Kidney tubule cell (primary cell): ENCODE measurements at regions not wholly inside any gene's neighbourhood (a gene's known extent, or its start where the extent isn't known, plus 50 kb on each side); places are given as distances from the start of the nearest gene placed in this dataset.
"Not testable (repeated sequence)": the region's sequence is repeated elsewhere in the genome, so short reads cannot be mapped to it uniquely, and the experiment has no call there.

Experiments
- DNase-seq: peaks from one replicate; pipeline ENCODE4 v3.0.0-alpha.2; 2018; ENCODE audit warnings: low spot score

DNA sequence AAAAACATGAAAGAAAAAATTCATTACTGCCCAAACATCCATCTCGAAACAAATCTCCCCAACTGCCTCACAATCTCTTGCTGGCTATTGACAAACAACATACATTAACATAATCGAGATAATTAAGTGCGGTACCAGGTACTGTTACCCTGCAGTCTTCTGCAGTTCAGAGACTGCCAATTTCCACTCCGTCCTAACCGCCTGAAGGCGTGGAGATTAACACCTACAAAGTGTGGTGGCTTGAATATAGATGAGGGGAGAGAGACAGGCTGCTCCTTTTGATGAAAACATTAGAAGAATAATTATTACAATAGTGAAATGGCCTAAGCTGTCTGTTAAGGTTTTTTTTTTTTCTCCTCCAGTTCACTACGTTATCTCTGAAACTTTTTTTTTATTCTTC, 258.9 kb upstream of the SOX4 start:
- DNase-seq, result no peak

DNA sequence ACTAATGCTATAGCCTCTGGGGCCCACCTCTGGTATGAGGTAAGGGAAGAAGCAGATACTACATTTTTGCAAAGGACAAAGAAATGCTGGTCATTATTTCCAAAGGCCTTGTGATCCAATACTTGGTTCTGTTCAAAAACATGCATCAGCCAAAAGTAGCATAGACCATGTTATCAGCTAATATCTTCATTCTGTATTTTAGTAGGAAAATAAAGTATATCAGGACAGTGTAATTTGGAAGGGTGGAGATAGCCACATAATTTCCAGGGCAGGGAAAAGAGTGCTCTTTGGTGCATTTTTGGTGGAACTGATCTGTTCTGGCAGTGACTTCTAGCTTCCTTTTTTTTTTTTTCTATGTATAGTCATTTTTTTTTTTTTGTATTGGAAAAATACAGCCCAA, 258.0 kb upstream of the SOX4 start:
- DNase-seq, result no peak

- no peak for DNase-seq
These were observed 256.3 kb upstream of the SOX4 start for GRCh38 chr6:21337263-21337662.

- no peak for DNase-seq
These were observed 253.0 kb upstream of the SOX4 start for GRCh38 chr6:21340573-21340972.

- no peak for DNase-seq
These were observed 251.6 kb upstream of the SOX4 start for GRCh38 chr6:21341910-21342309.

GRCh38 chr6:21342501-21342900, 251.1 kb upstream of the SOX4 start:
- DNase-seq, result no peak

DNA sequence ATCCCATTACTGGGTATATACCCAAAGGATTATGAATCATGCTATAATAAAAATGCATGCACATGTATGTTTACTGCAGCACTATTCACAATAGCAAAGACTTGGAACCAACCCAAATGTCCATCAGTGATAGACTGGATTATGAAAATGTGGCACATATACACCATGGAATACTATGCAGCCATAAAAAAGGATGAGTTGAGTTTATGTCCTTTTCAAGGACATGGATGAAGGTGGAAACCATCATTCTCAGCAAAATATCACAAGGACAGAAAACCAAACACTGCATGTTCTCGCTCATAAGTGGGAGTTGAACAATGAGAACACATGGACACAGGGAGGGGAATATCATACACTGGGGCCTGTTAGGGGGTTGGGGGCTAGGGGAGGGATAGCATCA, 247.8 kb upstream of the SOX4 start:
- not testable (repeated sequence) for DNase-seq

- DNase-seq, result no peak
These were observed 245.4 kb upstream of the SOX4 start for GRCh38 chr6:21348146-21348503.

DNA sequence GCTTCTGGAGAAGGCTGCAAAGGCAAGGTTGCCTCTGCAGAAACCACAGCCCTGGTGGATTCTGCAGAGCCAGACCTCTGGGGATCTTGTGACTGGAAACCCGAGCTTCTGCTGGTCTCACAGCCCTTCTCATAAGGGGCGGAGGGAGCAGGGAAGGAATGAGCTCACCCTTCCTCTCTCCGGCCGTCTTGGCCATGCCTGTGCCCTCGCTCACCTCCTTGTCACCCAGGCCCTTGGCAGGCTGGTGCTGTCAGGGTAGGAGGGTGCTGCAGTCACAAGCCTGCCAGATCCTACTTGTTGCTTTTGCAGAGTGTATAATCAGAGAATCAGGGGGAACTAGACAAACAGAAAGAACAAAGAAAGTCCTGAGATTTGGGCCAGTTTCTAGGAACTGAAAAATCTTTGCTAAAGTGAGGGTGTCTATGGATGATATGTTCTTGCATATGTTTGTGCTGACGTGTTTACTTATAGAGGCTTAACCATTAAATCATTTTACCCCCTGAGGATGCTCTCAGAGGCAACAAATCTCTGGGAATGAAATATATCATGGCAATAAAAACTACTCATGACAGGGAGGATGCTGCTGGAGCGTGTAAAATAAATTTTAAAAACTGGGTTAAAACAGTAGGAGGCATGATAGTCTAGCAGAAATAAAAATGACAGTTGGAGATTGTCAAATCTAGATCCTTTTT, 244.9 kb upstream of the SOX4 start:
- peak; percentile 83 for DNase-seq

- no peak for DNase-seq
These were observed 243.7 kb upstream of the SOX4 start for GRCh38 chr6:21349834-21350233.

DNA sequence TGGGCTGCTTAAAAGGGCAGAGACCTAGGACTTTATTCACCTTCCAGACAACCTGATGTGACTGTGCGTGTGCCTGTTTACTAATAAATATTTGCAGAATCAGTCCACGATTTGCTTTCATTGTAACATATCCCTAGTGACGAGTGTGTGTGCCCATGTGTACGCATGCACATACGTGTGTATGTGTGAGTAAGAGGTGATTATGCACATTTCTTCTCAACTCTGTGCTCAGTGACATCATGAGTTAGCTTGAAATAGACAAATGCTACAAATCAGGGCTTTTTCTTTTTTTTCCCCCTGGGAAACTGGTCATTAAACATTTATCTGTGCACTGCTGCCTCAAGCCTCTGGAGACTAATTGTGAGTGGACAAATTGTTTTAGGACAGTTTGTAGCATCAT, 242.6 kb upstream of the SOX4 start:
- DNase-seq, result no peak

DNA sequence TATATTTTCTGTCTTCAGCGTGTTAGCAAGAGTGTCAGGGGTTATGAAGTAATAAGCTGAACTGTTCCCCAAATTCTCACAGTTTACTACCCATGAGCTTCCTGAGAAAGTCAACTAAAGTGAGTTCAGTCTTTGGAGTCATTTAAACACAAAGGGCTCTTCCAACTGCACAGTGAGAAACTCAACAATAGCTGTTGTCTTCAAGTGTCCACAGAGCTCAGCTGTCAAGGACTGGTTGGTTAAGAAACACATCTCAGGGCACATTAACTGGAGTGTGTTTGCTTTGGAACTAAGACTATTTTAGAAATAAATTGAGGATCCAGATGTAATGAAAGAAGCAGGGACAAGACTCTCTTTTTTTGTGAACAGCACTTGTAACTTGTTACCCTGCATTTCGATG, 241.4 kb upstream of the SOX4 start:
- DNase-seq, result no peak

DNA sequence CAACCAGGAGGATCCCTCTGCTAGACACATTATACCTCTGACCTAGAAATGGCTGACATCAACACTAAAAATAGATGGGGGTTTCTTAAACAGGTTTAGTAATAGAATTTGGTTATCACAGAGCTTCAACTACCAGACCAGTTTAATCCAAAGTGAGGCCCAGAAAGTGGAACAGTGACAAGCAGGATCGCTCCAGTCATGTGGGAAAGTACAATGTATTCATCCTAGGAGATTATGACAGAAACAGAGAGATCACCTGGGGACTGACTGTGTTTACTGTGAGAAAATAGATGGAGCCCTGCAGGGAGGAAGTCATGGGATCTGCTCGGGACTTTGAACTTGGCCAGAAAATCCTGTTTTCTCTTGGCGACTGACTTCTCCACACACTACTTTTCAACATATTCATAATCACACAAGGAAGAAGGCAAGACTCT, 238.7 kb upstream of the SOX4 start:
- no peak for DNase-seq

DNA sequence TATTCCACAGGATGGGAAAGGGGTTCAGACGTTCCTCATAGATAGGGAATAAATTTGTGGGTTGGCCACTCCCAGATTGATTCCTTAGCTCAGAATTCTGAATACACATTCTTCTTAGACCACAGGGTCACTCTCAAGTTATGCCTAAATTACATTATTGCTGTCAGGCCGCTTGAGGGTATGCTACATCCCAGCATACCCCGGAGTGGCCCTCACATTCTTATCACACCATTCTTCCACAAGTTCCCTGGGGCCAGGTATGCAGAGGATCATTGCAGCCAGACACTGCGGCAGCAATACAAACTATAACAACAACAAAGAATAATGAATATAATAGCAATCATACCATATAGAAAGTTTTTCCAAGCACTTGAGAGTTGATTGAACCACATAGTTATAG, 237.9 kb upstream of the SOX4 start:
- no peak for DNase-seq

GRCh38 chr6:21357262-21357661, 236.3 kb upstream of the SOX4 start:
- no peak for DNase-seq

- no peak for DNase-seq
These were observed 233.6 kb upstream of the SOX4 start for GRCh38 chr6:21359926-21360325.

- DNase-seq, result peak; percentile 58
These were observed 233.2 kb upstream of the SOX4 start for GRCh38 chr6:21360336-21360735.

DNA sequence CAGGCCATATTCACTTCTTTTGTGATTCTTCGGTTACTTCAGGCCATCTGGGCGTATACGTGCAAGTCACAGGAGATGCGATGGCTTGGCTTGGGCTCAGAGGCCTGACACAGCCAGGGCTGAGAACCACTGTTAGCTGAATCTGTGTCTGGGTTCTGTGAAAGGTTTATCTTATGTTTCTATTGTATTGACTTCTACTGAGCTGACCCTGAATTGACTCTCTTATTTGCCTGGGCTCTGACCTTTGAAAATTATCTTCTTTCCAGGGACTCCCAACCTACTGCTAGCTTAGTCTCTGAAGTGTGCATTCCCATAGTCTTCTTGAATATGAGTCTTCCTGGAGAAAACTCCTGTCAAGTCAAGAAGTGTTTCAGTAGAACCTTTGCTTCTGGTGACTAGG, 226.4 kb upstream of the SOX4 start:
- no peak for DNase-seq

- no peak for DNase-seq
These were observed 225.8 kb upstream of the SOX4 start for GRCh38 chr6:21367649-21368154.

GRCh38 chr6:21371061-21371460, 222.5 kb upstream of the SOX4 start:
- no peak for DNase-seq

- DNase-seq, result no peak
These were observed 221.8 kb upstream of the SOX4 start for GRCh38 chr6:21371676-21372171.

DNA sequence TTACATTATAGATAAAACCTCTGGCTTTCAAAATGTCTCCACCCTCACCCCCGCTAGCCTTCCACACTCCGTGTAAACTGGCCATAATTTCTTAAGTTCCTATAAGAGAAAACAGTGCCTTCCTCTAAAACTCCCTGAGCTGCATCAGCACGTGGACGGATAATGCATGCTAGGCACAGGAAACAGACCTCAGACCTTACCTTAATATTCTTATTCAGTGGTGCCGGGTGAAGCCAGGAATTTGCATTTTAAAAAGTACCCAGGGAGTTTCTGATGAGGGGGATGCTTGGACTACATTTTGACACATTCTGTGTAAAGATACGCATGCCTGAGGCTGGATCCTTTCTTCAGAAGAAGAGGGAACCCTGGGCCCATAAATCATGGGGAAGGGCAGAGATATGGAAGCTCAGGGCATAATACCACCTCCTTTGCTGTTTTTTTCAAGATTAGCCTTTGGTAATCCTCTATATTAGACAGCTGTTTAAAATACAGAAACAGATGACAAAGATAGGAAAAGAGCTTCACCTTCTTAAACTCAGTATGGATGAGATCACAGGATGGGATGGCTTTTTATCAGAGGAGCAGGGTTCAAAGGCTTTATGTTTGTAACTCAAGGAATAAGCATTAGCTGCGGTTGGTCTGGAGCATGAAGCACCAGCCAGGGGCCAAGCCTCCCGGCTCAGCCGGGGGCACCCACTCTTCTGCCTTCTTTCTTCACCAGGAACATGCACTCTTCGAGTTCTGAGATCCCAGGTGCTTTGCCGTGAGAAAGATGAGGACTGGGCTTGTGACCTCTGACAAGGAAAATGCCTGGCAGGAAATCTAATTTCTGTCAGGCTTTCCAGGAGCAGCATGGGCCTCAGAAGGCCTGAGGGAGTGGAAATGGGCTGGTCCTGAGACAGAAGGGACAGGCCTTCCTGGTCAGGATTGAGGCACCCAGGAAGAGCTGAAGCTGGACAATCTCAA, 218.1 kb upstream of the SOX4 start:
- no peak for DNase-seq

DNA sequence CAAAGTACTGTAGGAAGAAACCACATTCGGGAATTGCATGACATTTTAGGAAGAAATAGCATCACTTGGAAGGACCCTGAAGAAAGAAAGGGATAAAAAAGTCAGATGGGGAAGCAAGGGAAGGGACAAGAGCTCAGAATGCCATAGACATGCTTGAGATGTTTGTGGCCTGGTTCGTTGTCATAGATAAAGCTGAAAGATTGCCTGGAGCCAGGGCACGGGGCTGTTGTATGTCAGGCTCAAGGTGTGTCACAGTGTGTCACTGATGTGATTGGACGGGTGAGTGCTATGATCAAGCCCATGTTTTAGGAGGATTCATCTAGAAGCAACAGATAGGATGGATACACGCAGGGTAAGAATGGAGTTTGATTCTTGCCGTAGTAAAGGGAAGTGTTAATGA, 216.2 kb upstream of the SOX4 start:
- DNase-seq, result no peak
